Thyroid gland (tissue), 4 donors: ENCODE measurements at regions not wholly inside any gene's neighbourhood (a gene's known extent, or its start where the extent isn't known, plus 50 kb on each side); places are given as distances from the start of the nearest gene placed in this dataset.

Experiments used
- DNase-seq, 2 donors: peaks; one replicate each; pipeline ENCODE4 v3.0.0-alpha.2; 2019
- H3K27ac ChIP-seq, 3 donors: fragments of 200-600 bp; sonication (generic); 1 replicate in 2 of 3; 2 replicates in 1 of 3; pipeline ENCODE4 v1.5.1; 2016 to 2019; ENCODE audit warnings: mild to moderate bottlenecking in 1 of 3, moderate library complexity in 1 of 3
- H3K27me3 ChIP-seq: fragments of 200-600 bp; sonication (generic); one replicate; pipeline ENCODE4 v1.5.1; 2019
- H3K36me3 ChIP-seq, 2 donors: fragments of 200-600 bp; sonication (generic); one replicate each; pipeline ENCODE4 v1.5.1; 2016 to 2019
- H3K4me1 ChIP-seq, 2 donors: fragments of 200-600 bp; sonication (generic); one replicate each; pipeline ENCODE4 v1.5.1; 2017 to 2019
- H3K4me3 ChIP-seq, 3 donors: fragments of 200-600 bp; sonication (generic); replicated peaks in 1 of 3; 1 replicate in 2 of 3; 2 replicates in 1 of 3; pipeline ENCODE4 v1.5.1; 2016; ENCODE audit warnings: mild to moderate bottlenecking in 1 of 3
- H3K9me3 ChIP-seq: fragments of 200-600 bp; sonication (generic); one replicate; pipeline ENCODE4 v1.5.1; 2017
- CTCF ChIP-seq, 6 experiments: fragments of 200-600 bp in 3 of 6; fragments of 450-650 bp in 3 of 6; sonication (generic) in 3 of 6; IDR thresholded peaks; one replicate each; pipeline ENCODE4 v1.5.1; 2016 to 2019; ENCODE audit warnings: antibody characterized with exemption in 6 of 6, mild to moderate bottlenecking in 2 of 6, inconsistent platforms in 1 of 6, moderate library complexity in 1 of 6
- POLR2A ChIP-seq, 2 donors: fragments of 450-650 bp; IDR thresholded peaks; one replicate each; pipeline ENCODE4 v1.6.1; 2017; ENCODE audit warnings: antibody characterized with exemption in 2 of 2, mild to moderate bottlenecking in 2 of 2, moderate library complexity in 1 of 2
- WGBS, 2 donors: methylation state at CpG; one replicate each; pipeline ENCODE4 v1.1.5; 2017; 5-methylcytosine and 5-hydroxymethylcytosine counted together
- intact Hi-C: fragments of 100-400 bp; cut with DNase I; formaldehyde crosslinking; loops from one replicate; pipeline ENCODE4 v1.15.1; 2023

DNA sequence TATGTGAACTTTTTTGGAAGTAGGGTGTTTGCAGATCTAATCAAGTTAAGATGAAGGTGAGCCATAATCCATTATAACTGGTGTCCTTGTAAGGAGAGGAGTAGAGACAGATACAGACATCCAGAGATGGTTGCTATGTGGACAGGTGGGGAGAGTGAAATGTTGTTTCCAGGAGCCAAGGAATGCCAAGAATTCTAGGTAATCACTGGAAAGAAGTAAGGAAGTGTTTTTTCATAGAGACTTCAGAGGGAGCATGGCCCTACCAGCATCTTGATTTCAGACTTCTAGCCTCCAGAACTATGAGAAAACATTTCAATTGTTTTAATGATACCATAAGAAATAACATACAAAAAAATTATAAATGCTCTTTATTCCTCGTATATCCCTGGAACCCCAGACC lies 320.5 kb upstream of the ANO3 start:
- 75 to 81% methylated on average over 1 of the region's 1 CpG for WGBS, 2 donors
- no peaks in the 10 kb centered on the region for H3K9me3 ChIP-seq
- DNase-seq: no peak
- intact Hi-C loops: no loop called here
- H3K27me3 ChIP-seq: no peaks in the 10 kb centered on the region
- H3K4me1 ChIP-seq: no peaks in the 10 kb centered on the region
- no peak for TF ChIP-seq POLR2A (IDR thresholded peaks at IDR 0.05)
- no peak for TF ChIP-seq CTCF (IDR thresholded peaks at IDR 0.05)
- H3K4me3 ChIP-seq: no peak overlapping the region
- H3K36me3 ChIP-seq: no peaks in the 10 kb centered on the region
- H3K27ac ChIP-seq: no peak overlapping the region

DNA sequence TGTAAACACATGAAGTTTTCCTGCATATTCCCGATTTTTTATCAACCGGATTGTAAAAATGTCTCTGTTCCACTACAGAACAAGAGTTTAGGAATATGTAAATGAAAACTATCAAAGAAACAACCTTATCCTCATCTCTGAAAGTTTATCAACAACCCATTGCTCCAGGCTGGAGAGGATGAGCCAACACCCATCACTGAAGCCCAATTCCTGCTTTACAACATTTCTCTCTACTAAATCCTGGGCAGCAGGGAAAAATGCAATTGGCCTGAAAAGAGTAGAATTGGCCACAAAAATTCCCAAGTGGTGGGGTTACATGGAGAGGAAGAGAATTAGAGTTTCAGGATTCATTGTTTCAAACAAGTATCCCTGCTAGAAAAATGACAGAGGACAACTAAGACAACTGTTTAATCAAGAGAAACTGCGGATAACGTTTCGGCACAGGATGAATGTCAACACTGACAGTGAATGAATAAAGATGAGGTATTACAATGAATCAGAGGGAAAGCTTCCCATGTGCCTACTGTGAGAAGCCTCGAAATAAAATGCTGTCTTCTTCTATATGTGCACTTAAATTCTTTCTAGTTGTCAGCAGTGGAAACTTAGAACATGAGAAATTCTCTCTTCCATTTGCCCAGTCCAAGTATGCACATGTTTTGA lies 317.3 kb upstream of the ANO3 start:
- Histone ChIP-seq H3K4me3 (no peak overlapping the region), H3K4me1 (no peaks in the 10 kb centered on the region), H3K27me3 (no peaks in the 10 kb centered on the region), H3K27ac (no peak overlapping the region), H3K9me3 (no peaks in the 10 kb centered on the region), H3K36me3 (no peaks in the 10 kb centered on the region)
- TF ChIP-seq POLR2A (IDR thresholded peaks at IDR 0.05) (no peak), CTCF (IDR thresholded peaks at IDR 0.05) (no peak)
- intact Hi-C loops: no loop called here
- no peak for DNase-seq
- 87 to 88% methylated on average over 6 of the region's 6 CpGs for WGBS, 2 donors

DNA sequence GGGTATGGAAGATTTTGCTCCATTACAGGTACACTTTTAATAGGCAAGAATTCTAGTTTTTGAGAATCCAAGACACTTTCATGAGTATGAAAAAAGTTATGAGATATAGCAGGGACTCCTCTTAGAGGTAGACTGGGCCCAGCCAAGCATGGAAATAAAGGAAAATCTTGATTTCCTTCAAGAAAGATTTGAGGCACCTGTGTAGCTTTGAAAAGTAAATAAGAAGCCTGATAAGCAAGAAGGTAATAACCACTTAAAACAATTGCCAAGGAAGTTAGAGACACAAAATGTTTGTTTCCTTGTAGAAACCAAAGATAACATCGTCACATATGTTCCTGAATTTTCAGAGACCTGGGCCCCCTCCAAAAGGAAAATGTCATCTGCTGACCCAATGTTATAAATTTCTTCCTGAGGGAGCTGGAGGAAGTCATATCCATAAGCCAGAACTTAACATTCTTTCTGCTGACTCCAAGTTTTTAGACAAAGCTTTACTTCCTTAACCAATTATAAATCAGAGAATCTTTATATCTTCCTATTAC lies 314.5 kb upstream of the ANO3 start:
- DNase-seq: no peak

GRCh38 chr11:26017903-26018302 lies 314.0 kb upstream of the ANO3 start:
- intact Hi-C loops: no loop called here
- Histone ChIP-seq H3K4me3 (no peak overlapping the region), H3K9me3 (no peaks in the 10 kb centered on the region), H3K27me3 (no peaks in the 10 kb centered on the region), H3K4me1 (no peaks in the 10 kb centered on the region), H3K36me3 (no peaks in the 10 kb centered on the region), H3K27ac (no peak overlapping the region)
- DNase-seq: no peak
- TF ChIP-seq POLR2A (IDR thresholded peaks at IDR 0.05) (no peak), CTCF (IDR thresholded peaks at IDR 0.05) (no peak)
- WGBS, 2 donors: 75 to 80% methylated on average over 2 of the region's 2 CpGs

More for the DNA sequence above, 314.5 kb upstream of the ANO3 start:
- no peaks in the 10 kb centered on the region for H3K4me1 ChIP-seq
- H3K36me3 ChIP-seq: no peaks in the 10 kb centered on the region
- H3K27me3 ChIP-seq: no peaks in the 10 kb centered on the region
- no peak overlapping the region for H3K4me3 ChIP-seq
- no peak for TF ChIP-seq CTCF (IDR thresholded peaks at IDR 0.05)
- TF ChIP-seq POLR2A (IDR thresholded peaks at IDR 0.05): no peak
- intact Hi-C loops: no loop called here
- H3K9me3 ChIP-seq: no peaks in the 10 kb centered on the region
- WGBS, 2 donors: 65 to 76% methylated on average over 1 of the region's 1 CpG
- H3K27ac ChIP-seq: no peak overlapping the region

DNA sequence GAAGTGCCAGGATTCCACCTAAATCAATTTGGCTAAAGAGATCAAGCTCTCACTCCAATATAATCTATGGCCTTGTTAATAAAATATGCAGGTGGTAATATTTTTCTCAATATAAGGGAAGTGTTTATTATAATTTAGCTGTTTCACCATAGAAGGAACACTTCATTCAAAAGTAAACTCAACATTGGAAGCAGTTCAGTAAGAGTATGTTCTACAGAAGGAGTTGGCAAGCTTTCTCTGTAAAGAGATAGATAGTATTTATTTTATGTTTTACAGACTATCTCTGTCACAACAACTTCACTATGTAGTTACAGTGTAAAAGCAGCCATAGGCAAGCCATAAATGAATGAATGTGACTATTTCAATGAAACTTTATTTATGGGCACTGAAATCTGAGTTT lies 313.6 kb upstream of the ANO3 start:
- no peak for TF ChIP-seq CTCF (IDR thresholded peaks at IDR 0.05)
- TF ChIP-seq POLR2A (IDR thresholded peaks at IDR 0.05): no peak
- Histone ChIP-seq H3K27me3 (no peaks in the 10 kb centered on the region), H3K9me3 (no peaks in the 10 kb centered on the region), H3K36me3 (no peaks in the 10 kb centered on the region), H3K27ac (no peak overlapping the region), H3K4me3 (no peak overlapping the region), H3K4me1 (no peaks in the 10 kb centered on the region)
- intact Hi-C loops: no loop called here
- no peak for DNase-seq
